ENCODE measurements at regions not wholly inside any gene's neighbourhood (a gene's known extent, or its start where the extent isn't known, plus 50 kb on each side); places are given as distances from the start of the nearest gene placed in this dataset.

GRCh38 chr2:64234785-64235184, 90.6 kb upstream of the PELI1 start:
- Histone ChIP-seq H3K4me1 (ENCODE audit: low read length) (no peaks in the 10 kb centered on the region; the same call in 1 of the 2 replicates), H3K27me3 (ENCODE audit: low read depth, low read length) (no peaks in the 10 kb centered on the region), H3K79me2 (ENCODE audit: low read length) (no peaks in the 10 kb centered on the region), H3K36me3 (replicated peaks; ENCODE audit: low read depth, low read length) (no peaks in the 10 kb centered on the region), H3K27ac (ENCODE audit: low read length) (no peak overlapping the region), H3K9me3 (ENCODE audit: insufficient read depth, low read length) (no peaks in the 10 kb centered on the region), H2AFZ (ENCODE audit: low read depth, low read length) (no peak overlapping the region), H3K4me3 (ENCODE audit: low read length) (no peak overlapping the region), H3K9ac (ENCODE audit: low read length) (no peak overlapping the region), H4K20me1 (ENCODE audit: insufficient read depth, low read length) (no peaks in the 10 kb centered on the region), H3K4me2 (ENCODE audit: low read length) (no peak overlapping the region)
- TF ChIP-seq EZH2phosphoT487 (IDR thresholded peaks at IDR 0.05; ENCODE audit: low read depth) (no peak), CTCF (IDR thresholded peaks at IDR 0.05; ENCODE audit: low read depth, low read length) (no peak)

- Histone ChIP-seq H3K36me3 (replicated peaks; ENCODE audit: low read depth, low read length) (no peaks in the 10 kb centered on the region), H3K27me3 (ENCODE audit: low read depth, low read length) (no peaks in the 10 kb centered on the region), H3K4me3 (ENCODE audit: low read length) (no peak overlapping the region), H3K4me1 (ENCODE audit: low read length) (no peaks in the 10 kb centered on the region), H2AFZ (ENCODE audit: low read depth, low read length) (no peak overlapping the region), H3K9me3 (ENCODE audit: insufficient read depth, low read length) (no peaks in the 10 kb centered on the region), H3K27ac (ENCODE audit: low read length) (no peak overlapping the region), H3K9ac (ENCODE audit: low read length) (no peak overlapping the region), H3K79me2 (ENCODE audit: low read length) (no peaks in the 10 kb centered on the region), H3K4me2 (ENCODE audit: low read length) (no peak overlapping the region), H4K20me1 (ENCODE audit: insufficient read depth, low read length) (no peaks in the 10 kb centered on the region)
- TF ChIP-seq CTCF (IDR thresholded peaks at IDR 0.05; ENCODE audit: low read depth, low read length) (no peak), EZH2phosphoT487 (IDR thresholded peaks at IDR 0.05; ENCODE audit: low read depth) (no peak)
Measured at GRCh38 chr2:64237266-64237665, 93.0 kb upstream of the PELI1 start.

GRCh38 chr2:64238799-64239198, 94.6 kb upstream of the PELI1 start:
- TF ChIP-seq CTCF (IDR thresholded peaks at IDR 0.05; ENCODE audit: low read depth, low read length): no peak
- TF ChIP-seq EZH2phosphoT487 (IDR thresholded peaks at IDR 0.05; ENCODE audit: low read depth): no peak
- Histone ChIP-seq H3K4me3 (ENCODE audit: low read length) (no peak overlapping the region), H4K20me1 (ENCODE audit: insufficient read depth, low read length) (no peaks in the 10 kb centered on the region), H3K9me3 (ENCODE audit: insufficient read depth, low read length) (no peaks in the 10 kb centered on the region), H3K79me2 (ENCODE audit: low read length) (no peaks in the 10 kb centered on the region), H3K27ac (ENCODE audit: low read length) (no peak overlapping the region), H3K9ac (ENCODE audit: low read length) (no peak overlapping the region), H2AFZ (ENCODE audit: low read depth, low read length) (no peak overlapping the region), H3K4me2 (ENCODE audit: low read length) (no peak overlapping the region), H3K27me3 (ENCODE audit: low read depth, low read length) (0 out of 2 replicates have a peak, but pooled peaks cover 3% of the 10 kb centered on the region), H3K36me3 (replicated peaks; ENCODE audit: low read depth, low read length) (no peaks in the 10 kb centered on the region), H3K4me1 (ENCODE audit: low read length) (no peaks in the 10 kb centered on the region)

GRCh38 chr2:64243081-64244036, 99.1 kb upstream of the PELI1 start:
- TF ChIP-seq EZH2phosphoT487 (IDR thresholded peaks at IDR 0.05; ENCODE audit: low read depth) (no peak), CTCF (IDR thresholded peaks at IDR 0.05; ENCODE audit: low read depth, low read length) (no peak)
- no peak overlapping the region for H2AFZ ChIP-seq (ENCODE audit: low read depth, low read length)
- no peak overlapping the region for H3K4me2 ChIP-seq (ENCODE audit: low read length)
- H3K79me2 ChIP-seq (ENCODE audit: low read length): no peaks in the 10 kb centered on the region
- peaks cover 4% of the 10 kb centered on the region for H3K4me1 ChIP-seq (ENCODE audit: low read length)
- no peak overlapping the region for H3K27ac ChIP-seq (ENCODE audit: low read length)
- 0 out of 2 replicates have a peak, but pooled peaks cover 3% of the 10 kb centered on the region for H3K27me3 ChIP-seq (ENCODE audit: low read depth, low read length)
- H3K36me3 ChIP-seq (replicated peaks; ENCODE audit: low read depth, low read length): no peaks in the 10 kb centered on the region
- H3K4me3 ChIP-seq (ENCODE audit: low read length): no peak overlapping the region
- no peaks in the 10 kb centered on the region for H3K9me3 ChIP-seq (ENCODE audit: insufficient read depth, low read length)
- H3K9ac ChIP-seq (ENCODE audit: low read length): no peak overlapping the region
- no peaks in the 10 kb centered on the region for H4K20me1 ChIP-seq (ENCODE audit: insufficient read depth, low read length)

Data from OCI-LY3 (cell line).